NB4 (cell line): ENCODE measurements at regions not wholly inside any gene's neighbourhood (a gene's known extent, or its start where the extent isn't known, plus 50 kb on each side); places are given as distances from the start of the nearest gene placed in this dataset.

Source experiments
- DNase-seq: peaks from one replicate; pipeline ENCODE4 v3.0.0; 2010; ENCODE audit warnings: low read depth
- H3K4me3 ChIP-seq: one replicate; pipeline ENCODE4 v1.5.1; 2011; ENCODE audit warnings: mild to moderate bottlenecking, low read depth, low read length, moderate library complexity
- MYC ChIP-seq: IDR thresholded peaks from 2 replicates; pipeline ENCODE4 v1.6.1; 2011; ENCODE audit warnings: low read depth, low read length
- POLR2A ChIP-seq: IDR thresholded peaks from 2 replicates; pipeline ENCODE4 v1.6.1; 2011; ENCODE audit warnings: mild to moderate bottlenecking; ENCODE audit not compliant: insufficient read length; ENCODE audit errors: extremely low read depth
- TF ChIP-seq, protein P1 (sequence below): IDR thresholded peaks from 2 replicates; pipeline ENCODE4 v1.6.1; 2011; ENCODE audit warnings: low read depth, low read length
- TF ChIP-seq, protein P2 (sequence below): IDR thresholded peaks from one replicate; pipeline ENCODE4 v1.5.1; 2012; ENCODE audit warnings: low read depth, low read length

DNA sequence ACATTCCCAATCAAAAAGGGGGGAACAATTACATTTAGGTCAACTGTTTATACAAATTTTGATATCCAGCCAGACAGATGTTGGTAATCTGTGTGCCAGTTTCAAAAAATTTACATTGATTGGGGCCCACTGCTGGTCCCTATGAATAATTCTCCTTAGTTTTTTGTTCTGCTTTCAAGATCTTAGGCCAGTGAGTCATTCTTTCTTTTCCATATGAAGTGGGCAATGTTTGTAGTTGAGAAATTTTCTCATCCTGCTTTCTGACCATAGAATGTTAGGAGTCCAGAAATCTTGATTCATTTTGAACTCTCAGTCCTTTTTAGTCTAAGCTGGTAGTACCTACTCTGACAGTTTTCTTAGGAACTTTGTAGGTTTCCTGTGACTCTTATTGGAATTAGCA is 244.3 kb downstream of the DIO2 start:
- TF ChIP-seq MYC (no peak), POLR2A (no peak)
- H3K4me3 ChIP-seq, result no peak overlapping the region
- no peak for DNase-seq

DNA sequence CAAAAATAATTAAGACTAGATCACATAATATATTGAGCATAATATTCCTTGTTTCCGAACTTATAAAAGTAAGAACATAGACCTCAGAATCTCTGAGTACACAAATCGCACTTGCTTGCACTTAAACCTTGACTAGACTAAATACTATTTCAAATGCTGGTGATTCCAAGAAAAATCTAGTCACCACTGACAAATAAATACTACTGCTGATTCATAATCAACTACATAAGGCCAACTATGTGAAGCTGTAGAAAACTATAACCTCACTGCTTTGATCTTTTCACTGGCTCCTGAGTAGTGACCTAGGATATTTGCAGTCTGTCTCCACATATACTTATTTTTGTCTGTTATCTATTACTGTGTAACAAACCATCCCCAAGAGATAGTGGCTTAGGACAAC is 245.4 kb downstream of the DIO2 start:
- TF ChIP-seq, protein P1, sequence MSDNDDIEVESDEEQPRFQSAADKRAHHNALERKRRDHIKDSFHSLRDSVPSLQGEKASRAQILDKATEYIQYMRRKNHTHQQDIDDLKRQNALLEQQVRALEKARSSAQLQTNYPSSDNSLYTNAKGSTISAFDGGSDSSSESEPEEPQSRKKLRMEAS, result no peak
- TF ChIP-seq MYC (no peak), POLR2A (no peak)
- TF ChIP-seq, protein P2, sequence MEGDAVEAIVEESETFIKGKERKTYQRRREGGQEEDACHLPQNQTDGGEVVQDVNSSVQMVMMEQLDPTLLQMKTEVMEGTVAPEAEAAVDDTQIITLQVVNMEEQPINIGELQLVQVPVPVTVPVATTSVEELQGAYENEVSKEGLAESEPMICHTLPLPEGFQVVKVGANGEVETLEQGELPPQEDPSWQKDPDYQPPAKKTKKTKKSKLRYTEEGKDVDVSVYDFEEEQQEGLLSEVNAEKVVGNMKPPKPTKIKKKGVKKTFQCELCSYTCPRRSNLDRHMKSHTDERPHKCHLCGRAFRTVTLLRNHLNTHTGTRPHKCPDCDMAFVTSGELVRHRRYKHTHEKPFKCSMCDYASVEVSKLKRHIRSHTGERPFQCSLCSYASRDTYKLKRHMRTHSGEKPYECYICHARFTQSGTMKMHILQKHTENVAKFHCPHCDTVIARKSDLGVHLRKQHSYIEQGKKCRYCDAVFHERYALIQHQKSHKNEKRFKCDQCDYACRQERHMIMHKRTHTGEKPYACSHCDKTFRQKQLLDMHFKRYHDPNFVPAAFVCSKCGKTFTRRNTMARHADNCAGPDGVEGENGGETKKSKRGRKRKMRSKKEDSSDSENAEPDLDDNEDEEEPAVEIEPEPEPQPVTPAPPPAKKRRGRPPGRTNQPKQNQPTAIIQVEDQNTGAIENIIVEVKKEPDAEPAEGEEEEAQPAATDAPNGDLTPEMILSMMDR, result no peak
- H3K4me3 ChIP-seq, result no peak overlapping the region
- DNase-seq, result no peak

DNA sequence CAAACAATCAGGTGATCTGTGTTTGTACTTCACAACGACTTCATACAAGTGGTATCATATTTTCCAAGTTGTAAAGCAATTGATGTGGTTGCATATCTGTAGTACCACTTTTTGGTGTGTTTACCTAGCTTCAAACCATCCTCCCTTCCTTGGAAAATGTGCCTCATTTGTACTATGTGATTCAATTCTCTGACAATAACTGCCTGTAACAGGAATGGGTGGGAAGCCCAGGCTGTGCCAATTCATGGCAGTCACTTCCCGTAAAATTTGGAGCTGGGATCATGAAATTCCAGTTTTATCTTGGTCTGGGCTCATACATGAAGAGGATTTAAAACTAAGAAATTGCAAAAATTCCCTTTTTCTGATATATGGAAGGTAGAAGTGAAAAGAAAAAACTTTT is 250.1 kb downstream of the DIO2 start:
- no peak overlapping the region for H3K4me3 ChIP-seq

DNA sequence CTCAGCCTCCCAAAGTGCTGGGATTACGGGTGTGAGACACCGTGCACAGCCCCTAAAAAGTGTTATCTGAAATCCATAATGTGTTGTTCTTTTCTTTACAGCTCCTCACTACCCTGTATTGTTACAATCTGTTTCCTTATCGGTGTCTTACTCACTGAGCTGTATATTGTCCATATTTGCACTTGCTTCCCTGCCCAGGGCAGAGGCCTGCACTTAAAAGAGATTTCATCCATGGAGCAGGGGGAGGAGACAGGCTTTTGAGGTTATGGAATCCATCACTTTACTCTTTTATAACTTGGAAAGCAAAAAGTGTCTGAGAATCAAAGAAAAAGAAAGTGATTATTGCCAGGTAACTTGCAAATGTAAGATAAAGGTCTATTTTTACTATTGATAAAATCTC is 251.0 kb downstream of the DIO2 start:
- no peak for DNase-seq
- no peak for TF ChIP-seq POLR2A
- no peak for TF ChIP-seq MYC
- TF ChIP-seq, protein P1, result no peak
- TF ChIP-seq, protein P2, result no peak

More for the DNA sequence above, 250.1 kb downstream of the DIO2 start:
- TF ChIP-seq, protein P1, result no peak
- TF ChIP-seq, protein P2, result no peak
- no peak for TF ChIP-seq MYC
- no peak for TF ChIP-seq POLR2A
- DNase-seq, result no peak

DNA sequence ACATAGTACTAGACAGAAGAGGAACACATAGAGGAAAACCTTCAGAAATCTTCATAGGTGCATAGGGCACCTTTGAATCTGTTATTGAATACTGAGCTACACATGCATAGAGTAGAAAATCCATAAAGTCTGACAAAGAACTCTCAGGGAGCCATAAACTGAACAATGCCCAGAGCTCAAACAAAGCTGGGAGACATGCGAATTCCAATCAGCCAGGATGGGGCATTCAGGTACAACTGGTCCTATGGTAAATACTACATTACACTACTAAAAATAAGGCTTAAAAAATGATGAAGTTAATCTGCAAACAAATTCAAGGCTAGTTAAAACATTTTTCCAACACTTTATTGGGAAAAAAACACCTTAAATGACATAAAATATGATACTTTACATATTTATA is 259.7 kb downstream of the DIO2 start:
- H3K4me3 ChIP-seq, result no peak overlapping the region
- DNase-seq, result no peak
- no peak for TF ChIP-seq POLR2A
- TF ChIP-seq, protein P1, result no peak
- no peak for TF ChIP-seq MYC
- TF ChIP-seq, protein P2, result no peak

More for the DNA sequence above, 251.0 kb downstream of the DIO2 start:
- no peak overlapping the region for H3K4me3 ChIP-seq

DNA sequence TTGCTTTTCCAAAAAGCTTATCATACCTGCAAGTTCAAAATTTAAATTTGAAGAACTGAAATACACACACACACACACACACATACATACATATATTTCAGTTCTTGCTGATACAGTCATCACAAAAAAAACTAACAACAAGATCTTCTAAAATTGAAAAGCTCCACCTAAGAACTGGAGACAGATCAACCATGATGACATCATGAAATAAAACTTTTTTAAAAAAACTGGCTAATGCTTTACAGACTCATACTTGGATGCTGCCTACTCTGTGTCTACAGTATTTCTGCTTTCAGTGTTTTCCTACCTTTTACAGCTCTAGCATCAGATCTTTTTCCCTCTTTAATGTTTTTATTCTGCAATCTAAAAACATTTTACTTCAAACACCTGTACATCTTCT is 261.4 kb downstream of the DIO2 start:
- no peak overlapping the region for H3K4me3 ChIP-seq
- TF ChIP-seq, protein P2, result no peak
- TF ChIP-seq MYC (no peak), POLR2A (no peak)
- TF ChIP-seq, protein P1, result no peak
- DNase-seq, result no peak
